SK-N-SH (cell line): ENCODE measurements at regions not wholly inside any gene's neighbourhood (a gene's known extent, or its start where the extent isn't known, plus 50 kb on each side); places are given as distances from the start of the nearest gene placed in this dataset.
A peak's percentile ranks its signal among the peaks of the same experiment; 100 is the strongest.

Experiments used
- CTCF ChIA-PET: fragments of 300-600, 350-600 bp; formaldehyde crosslinking; extraction: SDS; loops from one replicate; lab custom pipeline; 2021; lab: Yijun Ruan, JAX
- POLR2A ChIA-PET: fragments of 350-600 bp; sonication (Branson Sonifier 250); formaldehyde crosslinking; extraction: SDS; loops from one replicate; lab custom pipeline; 2020; ENCODE audit warnings: antibody characterized with exemption, inconsistent platforms; lab: Yijun Ruan, JAX
- DNase-seq: peaks from one replicate; pipeline ENCODE4 v3.0.0; 2012
- H2AFZ ChIP-seq: fragments of 200-600 bp; sonication (generic); 2 replicates; pipeline ENCODE4 v1.8.1; 2016; ENCODE audit warnings: antibody characterized with exemption, mild to moderate bottlenecking, low read depth
- H3F3A ChIP-seq: fragments of 200-600 bp; sonication (generic); replicated peaks from 2 replicates; pipeline ENCODE3; 2016; ENCODE audit warnings: antibody characterized with exemption, mild to moderate bottlenecking; ENCODE audit not compliant: insufficient read depth
- H3K27ac ChIP-seq, 2 experiments: fragments of 200-500 bp in 1 of 2; fragments of 200-600 bp in 1 of 2; sonication (Bioruptor generic) in 1 of 2; sonication (generic), shearing (Covaris generic) in 1 of 2; 2 replicates each; pipeline versions ENCODE4 v1.5.1 to v1.6.1; 2014 to 2016; ENCODE audit warnings: low read depth in 2 of 2, inconsistent platforms in 1 of 2, low read length in 1 of 2, mild to moderate bottlenecking in 1 of 2, mixed read lengths in 1 of 2
- H3K27me3 ChIP-seq: fragments of 200-600 bp; sonication (generic), shearing (Covaris generic); 2 replicates; pipeline ENCODE4 v1.6.1; 2016; ENCODE audit warnings: mixed run types; ENCODE audit not compliant: insufficient read depth
- H3K36me3 ChIP-seq, 2 experiments: fragments of 200-500 bp in 1 of 2; fragments of 200-600 bp in 1 of 2; sonication (Bioruptor generic) in 1 of 2; sonication (generic) in 1 of 2; replicated peaks in 1 of 2; 2 replicates each; pipeline versions ENCODE3 to v1.5.1; 2014 to 2016; ENCODE audit warnings: low read length in 1 of 2, mild to moderate bottlenecking in 1 of 2; ENCODE audit not compliant: insufficient read depth in 2 of 2, control insufficient read depth in 1 of 2
- H3K4me1 ChIP-seq, 2 experiments: fragments of 200-500 bp in 1 of 2; fragments of 200-600 bp in 1 of 2; sonication (Bioruptor generic) in 1 of 2; sonication (generic), shearing (Covaris generic) in 1 of 2; 2 replicates each; pipeline versions ENCODE4 v1.5.1 to v1.6.1; 2014 to 2016; ENCODE audit warnings: low read depth in 1 of 2, low read length in 1 of 2, mixed run types in 1 of 2; ENCODE audit not compliant: insufficient read depth in 2 of 2, control insufficient read depth in 1 of 2
- H3K4me2 ChIP-seq: fragments of 200-600 bp; sonication (generic), shearing (Covaris generic); 2 replicates; pipeline ENCODE4 v1.6.1; 2017; ENCODE audit warnings: mixed run types
- H3K4me3 ChIP-seq, 2 experiments: fragments of 200-500 bp in 1 of 2; fragments of 200-600 bp in 1 of 2; sonication (Bioruptor generic) in 1 of 2; sonication (generic), shearing (Covaris generic) in 1 of 2; 2 replicates each; pipeline versions ENCODE4 v1.5.1 to v1.8.1; 2014 to 2016; ENCODE audit warnings: low read depth in 2 of 2, inconsistent platforms in 1 of 2, low read length in 1 of 2, mild to moderate bottlenecking in 1 of 2, mixed read lengths in 1 of 2, moderate library complexity in 1 of 2
- H3K79me2 ChIP-seq: fragments of 200-600 bp; sonication (generic); 2 replicates; pipeline ENCODE4 v1.8.1; 2017; ENCODE audit warnings: mild to moderate bottlenecking; ENCODE audit not compliant: insufficient read depth
- H3K9ac ChIP-seq: fragments of 200-600 bp; sonication (generic); 2 replicates; pipeline ENCODE4 v1.6.1; 2017; ENCODE audit warnings: mixed run types
- H3K9me2 ChIP-seq: fragments of 200-600 bp; sonication (generic); 2 replicates; pipeline ENCODE4 v1.6.1; 2017; ENCODE audit warnings: mixed run types
- H3K9me3 ChIP-seq: fragments of 200-600 bp; sonication (generic); 2 replicates; pipeline ENCODE4 v1.6.1; 2017; ENCODE audit warnings: mixed run types, mild to moderate bottlenecking, moderate library complexity
- H4K20me1 ChIP-seq: fragments of 200-600 bp; sonication (generic); 2 replicates; pipeline ENCODE4 v1.6.1; 2017; ENCODE audit warnings: mild to moderate bottlenecking, mixed run types; ENCODE audit not compliant: insufficient read depth
- CHD2 ChIP-seq: fragments of 150-350 bp; IDR thresholded peaks from 2 replicates; pipeline ENCODE4 v1.6.1; 2018; ENCODE audit warnings: low read length; ENCODE audit not compliant: partially characterized antibody
- ELF1 ChIP-seq: IDR thresholded peaks from 2 replicates; pipeline ENCODE4 v1.4.0; 2012
- EP300 ChIP-seq, 2 experiments: IDR thresholded peaks; 2 replicates each; pipeline versions ENCODE4 v1.4.0 to v1.6.1; 2012; ENCODE audit warnings: borderline replicate concordance in 1 of 2, low read depth in 1 of 2, low read length in 1 of 2
- EZH2phosphoT487 ChIP-seq: fragments of 200-600 bp; sonication (generic); IDR thresholded peaks from 2 replicates; pipeline ENCODE4 v1.6.1; 2017; ENCODE audit warnings: low read depth, mixed run types, mild to moderate bottlenecking, antibody characterized with exemption, moderate library complexity, borderline replicate concordance
- FOSL2 ChIP-seq: IDR thresholded peaks from 2 replicates; pipeline ENCODE4 v1.4.0; 2012; ENCODE audit warnings: low read depth, mild to moderate bottlenecking, moderate library complexity, borderline replicate concordance
- GATA2 ChIP-seq: sonication (generic); formaldehyde crosslinking; IDR thresholded peaks from 2 replicates; pipeline ENCODE4 v1.5.0; 2020; ENCODE audit warnings: mild to moderate bottlenecking, missing genetic modification reagents
- JUND ChIP-seq: IDR thresholded peaks from 2 replicates; pipeline ENCODE4 v1.4.0; 2012
- POLR2AphosphoS5 ChIP-seq: IDR thresholded peaks from 2 replicates; pipeline ENCODE4 v1.6.1; 2012; ENCODE audit warnings: low read depth, low read length
- RAD21 ChIP-seq: IDR thresholded peaks from 2 replicates; pipeline ENCODE4 v1.6.1; 2012; ENCODE audit warnings: mild to moderate bottlenecking, low read length
- RCOR1 ChIP-seq: fragments of 150-350 bp; IDR thresholded peaks from 2 replicates; pipeline ENCODE4 v1.6.1; 2017; ENCODE audit warnings: antibody characterized with exemption, low read length
- SIN3A ChIP-seq: IDR thresholded peaks from 2 replicates; pipeline ENCODE4 v1.6.1; 2012; ENCODE audit warnings: low read depth, mild to moderate bottlenecking, low read length, moderate library complexity, borderline replicate concordance
- TCF12 ChIP-seq: IDR thresholded peaks from 2 replicates; pipeline ENCODE4 v1.4.0; 2012
- WGBS: methylation state at CpG from one replicate; pipeline ENCODE4 v1.1.6; 2017; ENCODE audit warnings: low lambda C conversion rate; 5-methylcytosine and 5-hydroxymethylcytosine counted together
- TF ChIP-seq, protein P1 (sequence below): IDR thresholded peaks from 2 replicates; pipeline ENCODE4 v1.4.0; 2012; ENCODE audit warnings: low read depth, borderline replicate concordance
- TF ChIP-seq, protein P2 (sequence below): fragments of 150-350 bp; IDR thresholded peaks from 2 replicates; pipeline ENCODE4 v1.6.1; 2017; ENCODE audit warnings: antibody characterized with exemption, low read length, low read depth, borderline replicate concordance
- TF ChIP-seq, protein P3 (sequence below): IDR thresholded peaks from 2 replicates; pipeline ENCODE4; 2012

DNA sequence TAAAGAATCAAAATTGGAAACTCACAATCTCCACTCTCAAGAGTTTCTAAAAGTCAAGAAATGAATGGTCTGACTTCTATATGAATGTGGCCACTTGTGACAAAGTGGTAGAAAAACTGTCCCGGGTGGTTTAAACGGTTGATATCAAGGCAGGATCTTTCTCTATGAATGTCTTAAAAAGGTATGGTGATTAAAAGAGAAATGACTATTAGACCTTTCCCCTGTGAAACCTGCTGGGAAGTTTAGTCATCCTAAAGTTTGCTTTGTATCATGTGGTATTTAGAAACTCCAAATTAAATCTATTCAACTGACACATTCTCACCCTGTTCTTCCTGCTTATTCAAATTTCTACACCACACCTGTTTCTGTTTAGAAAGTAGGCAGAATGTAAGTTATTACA lies 492.5 kb downstream of the XPNPEP1 start:
- TF ChIP-seq EZH2phosphoT487, result no peak
- TF ChIP-seq, protein P1, sequence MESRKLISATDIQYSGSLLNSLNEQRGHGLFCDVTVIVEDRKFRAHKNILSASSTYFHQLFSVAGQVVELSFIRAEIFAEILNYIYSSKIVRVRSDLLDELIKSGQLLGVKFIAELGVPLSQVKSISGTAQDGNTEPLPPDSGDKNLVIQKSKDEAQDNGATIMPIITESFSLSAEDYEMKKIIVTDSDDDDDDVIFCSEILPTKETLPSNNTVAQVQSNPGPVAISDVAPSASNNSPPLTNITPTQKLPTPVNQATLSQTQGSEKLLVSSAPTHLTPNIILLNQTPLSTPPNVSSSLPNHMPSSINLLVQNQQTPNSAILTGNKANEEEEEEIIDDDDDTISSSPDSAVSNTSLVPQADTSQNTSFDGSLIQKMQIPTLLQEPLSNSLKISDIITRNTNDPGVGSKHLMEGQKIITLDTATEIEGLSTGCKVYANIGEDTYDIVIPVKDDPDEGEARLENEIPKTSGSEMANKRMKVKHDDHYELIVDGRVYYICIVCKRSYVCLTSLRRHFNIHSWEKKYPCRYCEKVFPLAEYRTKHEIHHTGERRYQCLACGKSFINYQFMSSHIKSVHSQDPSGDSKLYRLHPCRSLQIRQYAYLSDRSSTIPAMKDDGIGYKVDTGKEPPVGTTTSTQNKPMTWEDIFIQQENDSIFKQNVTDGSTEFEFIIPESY, result no peak
- no peak for TF ChIP-seq RAD21
- no peak for TF ChIP-seq GATA2 (CRISPR knock-in tag)
- no peak for TF ChIP-seq EP300 (IDR thresholded peaks at IDR 0.05; ENCODE audit: borderline replicate concordance in 1 of 2, low read depth in 1 of 2, low read length in 1 of 2)
- TF ChIP-seq, protein P2, sequence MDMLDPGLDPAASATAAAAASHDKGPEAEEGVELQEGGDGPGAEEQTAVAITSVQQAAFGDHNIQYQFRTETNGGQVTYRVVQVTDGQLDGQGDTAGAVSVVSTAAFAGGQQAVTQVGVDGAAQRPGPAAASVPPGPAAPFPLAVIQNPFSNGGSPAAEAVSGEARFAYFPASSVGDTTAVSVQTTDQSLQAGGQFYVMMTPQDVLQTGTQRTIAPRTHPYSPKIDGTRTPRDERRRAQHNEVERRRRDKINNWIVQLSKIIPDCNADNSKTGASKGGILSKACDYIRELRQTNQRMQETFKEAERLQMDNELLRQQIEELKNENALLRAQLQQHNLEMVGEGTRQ, result no peak
- no peak for TF ChIP-seq ELF1
- TF ChIP-seq POLR2AphosphoS5, result no peak
- TF ChIP-seq, protein P3, sequence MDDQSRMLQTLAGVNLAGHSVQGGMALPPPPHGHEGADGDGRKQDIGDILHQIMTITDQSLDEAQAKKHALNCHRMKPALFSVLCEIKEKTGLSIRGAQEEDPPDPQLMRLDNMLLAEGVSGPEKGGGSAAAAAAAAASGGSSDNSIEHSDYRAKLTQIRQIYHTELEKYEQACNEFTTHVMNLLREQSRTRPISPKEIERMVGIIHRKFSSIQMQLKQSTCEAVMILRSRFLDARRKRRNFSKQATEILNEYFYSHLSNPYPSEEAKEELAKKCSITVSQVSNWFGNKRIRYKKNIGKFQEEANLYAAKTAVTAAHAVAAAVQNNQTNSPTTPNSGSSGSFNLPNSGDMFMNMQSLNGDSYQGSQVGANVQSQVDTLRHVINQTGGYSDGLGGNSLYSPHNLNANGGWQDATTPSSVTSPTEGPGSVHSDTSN, result no peak
- TF ChIP-seq CHD2, result no peak
- no peak for TF ChIP-seq SIN3A
- ChIA-PET CTCF (interaction anchor here (1.0 kb wide), 1 partner anchor 423 kb away, joined by 3 read pairs; no protein-coding TSS in a partner anchor), POLR2A (no interaction called here)
- Histone ChIP-seq H3K79me2 (no peaks in the 10 kb centered on the region), H3K9me2 (no peaks in the 10 kb centered on the region), H3F3A (no peaks in the 10 kb centered on the region), H4K20me1 (no peaks in the 10 kb centered on the region), H3K4me1 (peaks cover 0 to 3% of the 10 kb centered on the region in 2 experiments; a peak in 1 of 4 replicates), H3K27me3 (no peaks in the 10 kb centered on the region), H3K4me3 (no peak overlapping the region), H2AFZ (no peak overlapping the region), H3K9me3 (no peaks in the 10 kb centered on the region), H3K4me2 (no peak overlapping the region), H3K36me3 (no peaks in the 10 kb centered on the region), H3K9ac (no peak overlapping the region), H3K27ac (peak overlapping the region in 1 of 2 experiments; percentile 55; a peak in 1 of 4 replicates)
- DNase-seq, result no peak
- WGBS, result 33% methylated on average over 2 of the region's 2 CpGs

DNA sequence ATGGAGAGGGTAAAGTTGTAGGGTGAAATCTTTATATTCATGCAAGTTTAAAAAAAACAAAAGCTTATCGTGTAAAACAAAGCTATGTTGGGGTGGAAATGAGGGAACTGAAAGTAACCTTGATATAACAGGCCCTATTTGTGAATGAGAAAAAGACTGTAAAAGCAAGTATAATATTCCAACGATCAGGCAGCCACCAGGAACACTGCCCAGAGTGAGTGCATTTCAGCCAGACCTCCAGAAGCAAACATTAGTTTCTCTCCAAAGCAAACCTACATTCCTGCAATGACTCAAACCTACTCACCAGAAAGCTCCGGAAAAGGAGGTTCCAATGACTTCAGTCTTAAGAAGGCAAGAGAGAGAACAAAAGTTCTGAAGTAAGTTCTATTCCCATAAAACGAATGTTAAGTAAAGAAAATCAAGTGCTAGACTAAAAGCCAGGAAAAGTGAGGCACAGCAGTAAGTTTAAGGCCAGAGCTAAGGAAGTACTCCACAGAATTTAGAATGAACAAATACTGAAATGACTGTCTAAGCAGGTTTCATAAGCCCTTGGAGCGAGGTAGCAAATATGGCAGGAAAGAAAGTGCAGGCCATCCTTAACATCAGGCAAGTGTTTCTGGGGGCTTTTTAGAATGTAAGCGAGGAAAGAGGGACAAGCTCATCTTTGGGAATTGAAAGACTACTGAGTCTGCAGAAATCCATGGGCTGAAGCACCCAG lies 493.1 kb downstream of the XPNPEP1 start:
- Histone ChIP-seq H3K9ac (no peak overlapping the region), H3K9me3 (no peaks in the 10 kb centered on the region), H3K79me2 (no peaks in the 10 kb centered on the region), H3K27ac (peak overlapping the region in 1 of 2 experiments; percentile 55; a peak in 2 of 4 replicates), H2AFZ (peak overlapping the region; percentile 48; the same call in 1 of the 2 replicates), H3K4me3 (no peak overlapping the region), H4K20me1 (no peaks in the 10 kb centered on the region), H3K27me3 (no peaks in the 10 kb centered on the region), H3F3A (no peaks in the 10 kb centered on the region), H3K4me2 (no peak overlapping the region), H3K36me3 (no peaks in the 10 kb centered on the region), H3K4me1 (peaks cover 0 to 3% of the 10 kb centered on the region in 2 experiments; a peak in 1 of 4 replicates), H3K9me2 (no peaks in the 10 kb centered on the region)
- DNase-seq, result no peak
- POLR2A ChIA-PET, result no interaction called here
- WGBS, result 32% methylated on average over 6 of the region's 6 CpGs
- CTCF ChIA-PET, result interaction anchor here (1.0 kb wide), 1 partner anchor 423 kb away, joined by 3 read pairs; no protein-coding TSS in a partner anchor
- TF ChIP-seq JUND (0 out of 2 replicates have a peak, but pooled peaks have one; percentile 20), FOSL2 (peak; percentile 55), RCOR1 (no peak), RAD21 (no peak), TCF12 (peak; percentile 12; the same call in 1 of the 2 replicates)
